H1 (cell line): ENCODE measurements at regions not wholly inside any gene's neighbourhood (a gene's known extent, or its start where the extent isn't known, plus 50 kb on each side); places are given as distances from the start of the nearest gene placed in this dataset.

Source experiments
- CTCF ChIA-PET: fragments of 300-600 bp; sonication (Branson Sonifier 250); formaldehyde crosslinking; loops from one replicate; lab custom pipeline; 2021; ENCODE audit not compliant: partially characterized antibody; lab: Charles Lee
- POLR2A ChIA-PET: fragments of 300-600 bp; sonication (Branson Sonifier 250); formaldehyde crosslinking; loops from one replicate; lab custom pipeline; 2021; ENCODE audit warnings: inconsistent platforms; ENCODE audit not compliant: partially characterized antibody; lab: Charles Lee
- DNase-seq, 2 experiments: peaks; one replicate each; pipeline versions ENCODE4 v3.0.0 to v3.0.0-alpha.2; 2010 to 2022; ENCODE audit warnings: low spot score in 2 of 2, low read depth in 1 of 2, mixed read lengths in 1 of 2
- FAIRE-seq: peaks from 2 replicates; lab custom pipeline; 2011; peaks lifted over from hg19 to GRCh38; lab: Jason Lieb, UNC
- H2AFZ ChIP-seq: 2 replicates; pipeline ENCODE4 v1.8.1; 2012; ENCODE audit warnings: low read length, inconsistent platforms
- H2AK5ac ChIP-seq: 2 replicates; pipeline ENCODE4 v1.6.1; 2013; ENCODE audit warnings: low read depth, low read length
- H2BK120ac ChIP-seq: replicated peaks from 2 replicates; pipeline ENCODE3; 2013; ENCODE audit warnings: low read depth, low read length, inconsistent platforms
- H2BK12ac ChIP-seq: 2 replicates; pipeline ENCODE4 v1.6.1; 2013; ENCODE audit warnings: low read depth, low read length
- H2BK15ac ChIP-seq: 2 replicates; pipeline ENCODE4 v1.6.1; 2013; ENCODE audit warnings: low read length
- H2BK20ac ChIP-seq: 2 replicates; pipeline ENCODE4 v1.6.1; 2013; ENCODE audit warnings: low read length
- H2BK5ac ChIP-seq: 2 replicates; pipeline ENCODE4 v1.6.1; 2013; ENCODE audit warnings: low read depth, low read length
- H3K14ac ChIP-seq: 2 replicates; pipeline ENCODE4 v1.6.1; 2013; ENCODE audit warnings: inconsistent platforms; ENCODE audit not compliant: insufficient read length
- H3K18ac ChIP-seq: 2 replicates; pipeline ENCODE4 v1.6.1; 2013; ENCODE audit warnings: low read length; ENCODE audit errors: extremely low read depth
- H3K23ac ChIP-seq: 2 replicates; pipeline ENCODE4 v1.6.1; 2013; ENCODE audit warnings: inconsistent platforms; ENCODE audit not compliant: insufficient read length
- H3K23me2 ChIP-seq: 2 replicates; pipeline ENCODE4 v1.6.1; 2013; ENCODE audit warnings: low read depth, low read length
- H3K27ac ChIP-seq: 2 replicates; pipeline ENCODE4 v1.6.1; 2011; ENCODE audit warnings: low read depth, low read length, inconsistent platforms
- H3K27me3 ChIP-seq, 4 experiments: replicated peaks in 1 of 4; 1 replicate in 1 of 4; 2 replicates in 3 of 4; pipeline versions ENCODE4 v1.6.1 to v1.8.1; 2011 to 2013; ENCODE audit warnings: low read length in 3 of 4, mild to moderate bottlenecking in 3 of 4, inconsistent platforms in 2 of 4, mixed read lengths in 2 of 4, moderate library complexity in 1 of 4; ENCODE audit not compliant: control insufficient read depth in 3 of 4, insufficient read depth in 3 of 4; ENCODE audit errors: extremely low read depth in 1 of 4
- H3K36me3 ChIP-seq, 4 experiments: 2 replicates each; pipeline versions ENCODE4 v1.6.1 to v1.8.1; 2011 to 2013; ENCODE audit warnings: mild to moderate bottlenecking in 4 of 4, low read length in 3 of 4, moderate library complexity in 2 of 4, control low read depth in 1 of 4, inconsistent platforms in 1 of 4; ENCODE audit not compliant: insufficient read depth in 4 of 4, control insufficient read depth in 2 of 4
- H3K4ac ChIP-seq: replicated peaks from 2 replicates; pipeline ENCODE3; 2013; ENCODE audit warnings: low read length, low read depth, mixed read lengths, inconsistent platforms; ENCODE audit not compliant: insufficient read length
- H3K4me1 ChIP-seq, 4 experiments: replicated peaks in 1 of 4; 1 replicate in 1 of 4; 2 replicates in 3 of 4; pipeline versions ENCODE4 v1.6.1 to v1.8.1; 2011 to 2013; ENCODE audit warnings: low read length in 3 of 4, inconsistent platforms in 2 of 4, mixed read lengths in 1 of 4; ENCODE audit not compliant: insufficient read depth in 4 of 4, control insufficient read depth in 3 of 4
- H3K4me2 ChIP-seq, 2 experiments: 2 replicates each; pipeline versions ENCODE4 v1.6.1 to v1.8.1; 2011 to 2013; ENCODE audit warnings: low read depth in 2 of 2, low read length in 2 of 2, control low read depth in 1 of 2, inconsistent platforms in 1 of 2, mild to moderate bottlenecking in 1 of 2; ENCODE audit not compliant: insufficient read depth in 1 of 2
- H3K4me3 ChIP-seq, 4 experiments: fragments of 200-600, 300-600 bp in 1 of 4; sonication (generic), shearing (Covaris generic), sonication (Bioruptor Twin) in 1 of 4; 2 replicates each; pipeline versions ENCODE4 v1.5.1 to v1.8.1; 2011 to 2016; ENCODE audit warnings: low read length in 4 of 4, low read depth in 3 of 4, control low read depth in 2 of 4, inconsistent platforms in 2 of 4, mild to moderate bottlenecking in 2 of 4, mixed read lengths in 1 of 4, moderate library complexity in 1 of 4; ENCODE audit not compliant: insufficient read depth in 2 of 4; ENCODE audit errors: extremely low read depth in 1 of 4
- H3K56ac ChIP-seq: replicated peaks from 2 replicates; pipeline ENCODE3; 2013; ENCODE audit warnings: low read depth, mild to moderate bottlenecking, mixed read lengths, low read length, inconsistent platforms; ENCODE audit not compliant: insufficient read length
- H3K79me1 ChIP-seq: 2 replicates; pipeline ENCODE4 v1.6.1; 2013; ENCODE audit warnings: low read depth, low read length, control low read depth
- H3K79me2 ChIP-seq, 2 experiments: 2 replicates each; pipeline versions ENCODE4 v1.6.1 to v1.8.1; 2012 to 2013; ENCODE audit warnings: low read length in 2 of 2, mild to moderate bottlenecking in 2 of 2, inconsistent platforms in 1 of 2; ENCODE audit not compliant: insufficient read depth in 2 of 2, control insufficient read depth in 1 of 2
- H3K9ac ChIP-seq, 4 experiments: replicated peaks in 1 of 4; 1 replicate in 1 of 4; 2 replicates in 3 of 4; pipeline versions ENCODE4 v1.6.1 to v1.8.1; 2011 to 2013; ENCODE audit warnings: low read depth in 3 of 4, low read length in 3 of 4, control low read depth in 2 of 4, mild to moderate bottlenecking in 2 of 4, moderate library complexity in 2 of 4, inconsistent platforms in 1 of 4; ENCODE audit errors: extremely low read depth in 1 of 4
- H3K9me3 ChIP-seq, 2 experiments: 2 replicates each; pipeline versions ENCODE4 v1.6.1 to v1.8.1; 2012 to 2013; ENCODE audit warnings: mild to moderate bottlenecking in 2 of 2, moderate library complexity in 2 of 2, control low read depth in 1 of 2, inconsistent platforms in 1 of 2, low read depth in 1 of 2, low read length in 1 of 2, mixed read lengths in 1 of 2; ENCODE audit not compliant: insufficient read depth in 2 of 2
- H4K20me1 ChIP-seq, 2 experiments: replicated peaks in 1 of 2; 2 replicates each; pipeline versions ENCODE3 to v1.8.1; 2011 to 2013; ENCODE audit warnings: inconsistent platforms in 2 of 2, low read length in 2 of 2, mild to moderate bottlenecking in 1 of 2; ENCODE audit not compliant: insufficient read depth in 2 of 2, control insufficient read depth in 1 of 2
- H4K5ac ChIP-seq: 2 replicates; pipeline ENCODE4 v1.6.1; 2013; ENCODE audit warnings: low read length, low read depth, mixed read lengths, inconsistent platforms; ENCODE audit not compliant: insufficient read length
- H4K8ac ChIP-seq: 2 replicates; pipeline ENCODE4 v1.8.0; 2013; ENCODE audit warnings: mild to moderate bottlenecking, moderate library complexity, low read length, inconsistent platforms; ENCODE audit not compliant: insufficient read depth; ENCODE audit errors: extremely low read depth
- H4K91ac ChIP-seq: replicated peaks from 2 replicates; pipeline ENCODE3; 2013; ENCODE audit warnings: low read length, mixed read lengths, inconsistent platforms; ENCODE audit not compliant: insufficient read length
- CHD2 ChIP-seq: IDR thresholded peaks from 2 replicates; pipeline ENCODE4 v1.6.1; 2012; ENCODE audit warnings: low read length, improper control_type of control experiment
- WGBS, 2 experiments: shearing (Covaris generic) in 1 of 2; methylation state at CpG; one replicate each; pipeline versions ENCODE4 v1.1.6 to v1.1.7; 2013 to 2015; ENCODE audit warnings: low lambda C conversion rate in 2 of 2, mixed read lengths in 2 of 2, inconsistent platforms in 1 of 2, low coverage in 1 of 2, missing lambda C conversion rate in 1 of 2; ENCODE audit not compliant: insufficient replicate concordance in 2 of 2, insufficient coverage in 1 of 2, insufficient read length in 1 of 2; ENCODE audit errors: extremely low coverage in 1 of 2, missing lambda C conversion rate in 1 of 2; 5-methylcytosine and 5-hydroxymethylcytosine counted together

DNA sequence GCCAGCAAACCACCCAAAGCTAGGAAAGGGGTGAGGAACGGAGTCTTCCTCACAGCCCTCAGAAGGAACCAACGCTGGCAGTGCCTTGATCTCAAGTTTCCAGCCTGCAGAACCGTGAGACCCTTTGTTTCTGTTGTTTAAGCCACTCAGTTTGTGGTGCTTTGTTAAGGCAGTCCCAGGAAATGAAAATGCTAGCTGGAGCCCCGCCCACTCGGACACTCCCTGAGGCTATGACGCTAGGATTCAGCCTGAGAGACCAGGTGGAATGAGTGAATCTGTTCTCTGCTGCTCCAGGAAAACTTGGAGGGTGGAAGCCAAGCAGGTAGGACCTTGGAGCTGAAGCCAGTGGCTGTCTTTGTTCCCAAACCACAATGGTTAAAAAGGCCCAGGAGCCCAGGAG, 196.5 kb upstream of the POU3F1 start:
- Histone ChIP-seq H4K91ac (peak overlapping the region; percentile 71), H3K4ac (peak overlapping the region; percentile 27), H2BK120ac (peak overlapping the region; percentile 36), H3K23me2 (peaks cover 2% of the 10 kb centered on the region; the same call in 1 of the 2 replicates), H2BK12ac (peak overlapping the region; percentile 97; the same call in 1 of the 2 replicates), H3K9me3 (no peaks in the 10 kb centered on the region), H3K27me3 (no peaks in the 10 kb centered on the region; a peak in 2 of 7 replicates), H3K36me3 (no peaks in the 10 kb centered on the region), H4K5ac (peak overlapping the region; percentile 10), H3K79me2 (no peaks in the 10 kb centered on the region), H4K20me1 (no peaks in the 10 kb centered on the region), H2AK5ac (peak overlapping the region; percentile 69), H3K79me1 (no peaks in the 10 kb centered on the region), H3K14ac (no peak overlapping the region), H2BK15ac (peak overlapping the region; percentile 96), H3K9ac (no peak overlapping the region), H3K56ac (no peak overlapping the region), H2BK5ac (no peak overlapping the region; the same call in 1 of the 2 replicates), H3K4me1 (peaks cover 3 to 24% (median 16%) of the 10 kb centered on the region in 4 experiments), H3K18ac (peak overlapping the region; percentile 76), H4K8ac (no peak overlapping the region), H3K4me3 (no peak overlapping the region), H2AFZ (no peak overlapping the region), H3K23ac (no peak overlapping the region), H3K27ac (no peak overlapping the region), H3K4me2 (peak overlapping the region in 1 of 2 experiments; percentile 12; a peak in 1 of 4 replicates), H2BK20ac (peak overlapping the region; percentile 97; the same call in 1 of the 2 replicates)
- ChIA-PET CTCF (interaction anchor here (1.0 to 1.3 kb wide), 4 partner anchors 10 to 368 kb away, joined by 3 to 4 read pairs (median 3); no protein-coding TSS in a partner anchor), POLR2A (interaction anchor here (1.2 to 2.2 kb wide), 2 partner anchors 182 to 189 kb away, joined by 3 to 6 read pairs; no protein-coding TSS in a partner anchor)
- 70% methylated on average over 6 of the region's 6 CpGs; no CpG with 5 or more reads in 1 of the 2 experiments for WGBS, 2 experiments
- no peak for DNase-seq
- FAIRE-seq, result no peak
- no peak for TF ChIP-seq CHD2
